ENCODE measurements at regions not wholly inside any gene's neighbourhood (a gene's known extent, or its start where the extent isn't known, plus 50 kb on each side); places are given as distances from the start of the nearest gene placed in this dataset.
"Not testable (repeated sequence)": the region's sequence is repeated elsewhere in the genome, so short reads cannot be mapped to it uniquely, and the experiment has no call there.

- Mint-ChIP-seq H3K27me3 (ENCODE audit: low read depth, poor library complexity) (no peaks in the 10 kb centered on the region), H3K36me3 (ENCODE audit: low read depth) (peaks cover 8% of the 10 kb centered on the region), H3K27ac (no peak overlapping the region), H3K4me1 (no peaks in the 10 kb centered on the region), H3K9me3 (peaks cover 29% of the 10 kb centered on the region), H3K4me3 (no peak overlapping the region)
- no peak for TF ChIP-seq CTCF (IDR thresholded peaks at IDR 0.05)
- DNase-seq, result no peak
Observed at GRCh38 chr1:194062962-194063361, 876.5 kb upstream of the B3GALT2 start.

GRCh38 chr1:194062526-194062925 is 876.1 kb upstream of the B3GALT2 start:
- Mint-ChIP-seq H3K4me3 (no peak overlapping the region), H3K4me1 (no peaks in the 10 kb centered on the region), H3K36me3 (ENCODE audit: low read depth) (peaks cover 8% of the 10 kb centered on the region), H3K27me3 (ENCODE audit: low read depth, poor library complexity) (no peaks in the 10 kb centered on the region), H3K27ac (no peak overlapping the region), H3K9me3 (peaks cover 30% of the 10 kb centered on the region)
- DNase-seq, result no peak
- no peak for TF ChIP-seq CTCF (IDR thresholded peaks at IDR 0.05)

- H3K27me3 Mint-ChIP-seq (ENCODE audit: low read depth, poor library complexity), result no peaks in the 10 kb centered on the region
- no peak for DNase-seq
- peaks cover 8% of the 10 kb centered on the region for H3K36me3 Mint-ChIP-seq (ENCODE audit: low read depth)
- H3K4me3 Mint-ChIP-seq, result no peak overlapping the region
- H3K4me1 Mint-ChIP-seq, result no peaks in the 10 kb centered on the region
- TF ChIP-seq CTCF (IDR thresholded peaks at IDR 0.05), result no peak
- peaks cover 30% of the 10 kb centered on the region for H3K9me3 Mint-ChIP-seq
- no peak overlapping the region for H3K27ac Mint-ChIP-seq
Observed at GRCh38 chr1:194060481-194060880, 874.1 kb upstream of the B3GALT2 start.

GRCh38 chr1:194058268-194058667 is 871.9 kb upstream of the B3GALT2 start:
- not testable (repeated sequence) for DNase-seq; H3K27ac Mint-ChIP-seq; H3K4me1 Mint-ChIP-seq; H3K36me3 Mint-ChIP-seq (ENCODE audit: low read depth); H3K27me3 Mint-ChIP-seq (ENCODE audit: low read depth, poor library complexity); H3K4me3 Mint-ChIP-seq
- peaks cover 23% of the 10 kb centered on the region for H3K9me3 Mint-ChIP-seq

GRCh38 chr1:194056169-194056568 is 869.8 kb upstream of the B3GALT2 start:
- no peaks in the 10 kb centered on the region for H3K4me1 Mint-ChIP-seq
- peaks cover 16% of the 10 kb centered on the region for H3K9me3 Mint-ChIP-seq
- no peak overlapping the region for H3K27ac Mint-ChIP-seq
- TF ChIP-seq CTCF (IDR thresholded peaks at IDR 0.05), result no peak
- no peaks in the 10 kb centered on the region for H3K27me3 Mint-ChIP-seq (ENCODE audit: low read depth, poor library complexity)
- peaks cover 8% of the 10 kb centered on the region for H3K36me3 Mint-ChIP-seq (ENCODE audit: low read depth)
- H3K4me3 Mint-ChIP-seq, result no peak overlapping the region
- no peak for DNase-seq

- no peak for DNase-seq
- H3K27me3 Mint-ChIP-seq (ENCODE audit: low read depth, poor library complexity), result no peaks in the 10 kb centered on the region
Observed at GRCh38 chr1:194055536-194055935, 869.1 kb upstream of the B3GALT2 start.

More at GRCh38 chr1:194055536-194055935, 869.1 kb upstream of the B3GALT2 start:
- Mint-ChIP-seq H3K27ac (no peak overlapping the region), H3K4me1 (no peaks in the 10 kb centered on the region), H3K4me3 (no peak overlapping the region), H3K9me3 (peaks cover 16% of the 10 kb centered on the region), H3K36me3 (ENCODE audit: low read depth) (peaks cover 8% of the 10 kb centered on the region)
- no peak for TF ChIP-seq CTCF (IDR thresholded peaks at IDR 0.05)
